IMR-90 (cell line): ENCODE measurements at regions not wholly inside any gene's neighbourhood (a gene's known extent, or its start where the extent isn't known, plus 50 kb on each side); places are given as distances from the start of the nearest gene placed in this dataset.

Source experiments
- CEBPB ChIP-seq: IDR thresholded peaks from 2 replicates; pipeline ENCODE4 v1.6.1; 2012; ENCODE audit warnings: low read depth, low read length, improper control_type of control experiment
- CTCF ChIP-seq: conservative IDR thresholded peaks from 2 replicates; pipeline ENCODE4 v1.5.1; 2012; ENCODE audit warnings: mild to moderate bottlenecking, low read depth, low read length, improper control_type of control experiment
- MAFK ChIP-seq: IDR thresholded peaks from 2 replicates; pipeline ENCODE4 v1.6.1; 2012; ENCODE audit warnings: low read depth, low read length, improper control_type of control experiment
- MAZ ChIP-seq: IDR thresholded peaks from 2 replicates; pipeline ENCODE4 v1.6.1; 2012; ENCODE audit warnings: low read depth, mild to moderate bottlenecking, low read length, improper control_type of control experiment, moderate library complexity, borderline replicate concordance
- MXI1 ChIP-seq: IDR thresholded peaks from 2 replicates; pipeline ENCODE4 v1.6.1; 2012; ENCODE audit warnings: low read depth, mild to moderate bottlenecking, low read length, moderate library complexity, borderline replicate concordance
- POLR2A ChIP-seq: IDR thresholded peaks from 2 replicates; pipeline ENCODE4 v1.6.1; 2012; ENCODE audit warnings: mild to moderate bottlenecking, low read depth, low read length
- RAD21 ChIP-seq: IDR thresholded peaks from 2 replicates; pipeline ENCODE4 v1.6.1; 2012; ENCODE audit warnings: low read length, improper control_type of control experiment
- RFX5 ChIP-seq: IDR thresholded peaks from 2 replicates; pipeline ENCODE4 v1.8.0; 2012; ENCODE audit warnings: low read depth, mild to moderate bottlenecking, low read length, moderate library complexity
- SMC3 ChIP-seq: fragments of 150-350 bp; IDR thresholded peaks from 2 replicates; pipeline ENCODE4 v1.6.1; 2016; ENCODE audit warnings: low read depth, mild to moderate bottlenecking, antibody characterized with exemption, low read length, moderate library complexity
- USF2 ChIP-seq: fragments of 150-350 bp; IDR thresholded peaks from 2 replicates; pipeline ENCODE4 v1.6.1; 2017; ENCODE audit warnings: mild to moderate bottlenecking, antibody characterized with exemption, low read length, low read depth

GRCh38 chr10:118868589-118868988 is 113.8 kb upstream of the CACUL1 start:
- TF ChIP-seq CTCF = no peak
- no peak for TF ChIP-seq MAZ
- TF ChIP-seq POLR2A = no peak
- no peak for TF ChIP-seq CEBPB
- no peak for TF ChIP-seq MXI1
- no peak for TF ChIP-seq RAD21
- TF ChIP-seq RFX5 = no peak
- TF ChIP-seq USF2 = no peak
- no peak for TF ChIP-seq SMC3
- no peak for TF ChIP-seq MAFK
